ENCODE measurements at regions not wholly inside any gene's neighbourhood (a gene's known extent, or its start where the extent isn't known, plus 50 kb on each side); places are given as distances from the start of the nearest gene placed in this dataset.
A peak's percentile ranks its signal among the peaks of the same experiment; 100 is the strongest.

- no peak overlapping the region for H3K4me3 ChIP-seq (ENCODE audit: low read depth, low read length)
- peak; percentile 88 for FAIRE-seq
- TF ChIP-seq CTCF (IDR thresholded peaks at IDR 0.05; ENCODE audit: insufficient read depth, low read length, severe bottlenecking) = no peak
- DNase-seq (ENCODE audit: low read depth) = peak; percentile 52
- no peaks in the 10 kb centered on the region for H3K27me3 ChIP-seq (ENCODE audit: control insufficient read depth, insufficient read depth, low read length)
- no peaks in the 10 kb centered on the region for H3K36me3 ChIP-seq (ENCODE audit: control insufficient read depth, insufficient read depth, low read length)
Observed at GRCh38 chr12:58727521-58727920, 192.8 kb downstream of the LRIG3 start.

- Histone ChIP-seq H3K36me3 (ENCODE audit: control insufficient read depth, insufficient read depth, low read length) (no peaks in the 10 kb centered on the region), H3K27me3 (ENCODE audit: control insufficient read depth, insufficient read depth, low read length) (no peaks in the 10 kb centered on the region), H3K4me3 (ENCODE audit: low read depth, low read length) (no peak overlapping the region)
- FAIRE-seq = no peak
- TF ChIP-seq CTCF (IDR thresholded peaks at IDR 0.05; ENCODE audit: insufficient read depth, low read length, severe bottlenecking) = no peak
- peak; percentile 53 for DNase-seq (ENCODE audit: low read depth)
Observed at GRCh38 chr12:58728397-58728796, 191.9 kb downstream of the LRIG3 start.

- TF ChIP-seq CTCF (IDR thresholded peaks at IDR 0.05; ENCODE audit: insufficient read depth, low read length, severe bottlenecking) = no peak
- Histone ChIP-seq H3K36me3 (ENCODE audit: control insufficient read depth, insufficient read depth, low read length) (no peaks in the 10 kb centered on the region), H3K4me3 (ENCODE audit: low read depth, low read length) (no peak overlapping the region), H3K27me3 (ENCODE audit: control insufficient read depth, insufficient read depth, low read length) (no peaks in the 10 kb centered on the region)
- DNase-seq (ENCODE audit: low read depth) (no peak), FAIRE-seq (no peak)
Observed at GRCh38 chr12:58731096-58731495, 189.2 kb downstream of the LRIG3 start.

GRCh38 chr12:58732894-58733293 is 187.4 kb downstream of the LRIG3 start:
- DNase-seq (ENCODE audit: low read depth) (no peak), FAIRE-seq (no peak)
- no peak for TF ChIP-seq CTCF (IDR thresholded peaks at IDR 0.05; ENCODE audit: insufficient read depth, low read length, severe bottlenecking)
- no peaks in the 10 kb centered on the region for H3K36me3 ChIP-seq (ENCODE audit: control insufficient read depth, insufficient read depth, low read length)
- no peaks in the 10 kb centered on the region for H3K27me3 ChIP-seq (ENCODE audit: control insufficient read depth, insufficient read depth, low read length)
- no peak overlapping the region for H3K4me3 ChIP-seq (ENCODE audit: low read depth, low read length)

- Histone ChIP-seq H3K36me3 (ENCODE audit: control insufficient read depth, insufficient read depth, low read length) (no peaks in the 10 kb centered on the region), H3K4me3 (ENCODE audit: low read depth, low read length) (no peak overlapping the region), H3K27me3 (ENCODE audit: control insufficient read depth, insufficient read depth, low read length) (no peaks in the 10 kb centered on the region)
- FAIRE-seq (no peak), DNase-seq (ENCODE audit: low read depth) (no peak)
- TF ChIP-seq CTCF (IDR thresholded peaks at IDR 0.05; ENCODE audit: insufficient read depth, low read length, severe bottlenecking) = no peak
Observed at GRCh38 chr12:58741226-58741625, 179.1 kb downstream of the LRIG3 start.

GRCh38 chr12:58745348-58746125 is 174.8 kb downstream of the LRIG3 start:
- DNase-seq (ENCODE audit: low read depth) = peak; percentile 13
- no peak for FAIRE-seq
- TF ChIP-seq CTCF (IDR thresholded peaks at IDR 0.05; ENCODE audit: insufficient read depth, low read length, severe bottlenecking) = no peak

More at GRCh38 chr12:58745348-58746125, 174.8 kb downstream of the LRIG3 start:
- Histone ChIP-seq H3K27me3 (ENCODE audit: control insufficient read depth, insufficient read depth, low read length) (no peaks in the 10 kb centered on the region), H3K36me3 (ENCODE audit: control insufficient read depth, insufficient read depth, low read length) (no peaks in the 10 kb centered on the region), H3K4me3 (ENCODE audit: low read depth, low read length) (no peak overlapping the region)

Measured in bronchial epithelial cell (primary cell).